HG03520 (cell line): ENCODE measurements at regions not wholly inside any gene's neighbourhood (a gene's known extent, or its start where the extent isn't known, plus 50 kb on each side); places are given as distances from the start of the nearest gene placed in this dataset.

Source experiments
- ATAC-seq: cut with Tn5 transposase; IDR thresholded peaks from one replicate; pipeline ENCODE4 v1.9.1; 2021; ENCODE audit warnings: mild to moderate bottlenecking, moderate library complexity; ENCODE audit not compliant: unreplicated experiment

GRCh38 chr6:752438-752837 is 59.5 kb upstream of the EXOC2 start:
- ATAC-seq = no peak

- ATAC-seq = no peak
Measured at GRCh38 chr6:751765-752164, 58.8 kb upstream of the EXOC2 start.

- no peak for ATAC-seq
Measured at GRCh38 chr6:747921-748320, 55.0 kb upstream of the EXOC2 start.

- no peak for ATAC-seq
Measured at GRCh38 chr6:747028-747427, 54.1 kb upstream of the EXOC2 start.

- no peak for ATAC-seq
Measured at GRCh38 chr6:744666-745353, 51.9 kb upstream of the EXOC2 start.

GRCh38 chr6:743320-744096 is 50.6 kb upstream of the EXOC2 start:
- ATAC-seq = no peak
